SK-N-SH treated with all-trans-retinoic acid at 6 μM for 48 hours (cell line): ENCODE measurements at regions not wholly inside any gene's neighbourhood (a gene's known extent, or its start where the extent isn't known, plus 50 kb on each side); places are given as distances from the start of the nearest gene placed in this dataset.

Experiments used
- ATAC-seq: fragments of 200-7000 bp; cut with Tn5 transposase; 3 replicates; pipeline ENCODE4 v1.9.1; 2020; ENCODE audit warnings: mild to moderate bottlenecking, moderate library complexity
- BACH2 ChIP-seq: fragments of 250-450 bp; sonication (Bioruptor Pico); IDR thresholded peaks from 2 replicates; pipeline ENCODE4 v1.9.0; 2021; ENCODE audit warnings: mild to moderate bottlenecking, borderline replicate concordance
- ESRRG ChIP-seq: fragments of 250-450 bp; sonication (Bioruptor Pico); IDR thresholded peaks from 2 replicates; pipeline ENCODE4 v1.6.1; 2021; ENCODE audit warnings: mild to moderate bottlenecking
- GLIS3 ChIP-seq: fragments of 250-450 bp; sonication (Bioruptor Pico); IDR thresholded peaks from 2 replicates; pipeline ENCODE4 v1.5.0; 2020; ENCODE audit warnings: mild to moderate bottlenecking, moderate library complexity
- OSR1 ChIP-seq: fragments of 250-450 bp; sonication (Bioruptor Pico); IDR thresholded peaks from 2 replicates; pipeline ENCODE4 v1.8.0; 2022; ENCODE audit warnings: moderate library complexity, mild to moderate bottlenecking, inconsistent platforms
- PATZ1 ChIP-seq: fragments of 250-450 bp; sonication (Bioruptor Pico); IDR thresholded peaks from 2 replicates; pipeline ENCODE4 v1.8.0; 2020; ENCODE audit warnings: mild to moderate bottlenecking, moderate library complexity, borderline replicate concordance
- PPARA ChIP-seq: fragments of 250-450 bp; sonication (Bioruptor Pico); IDR thresholded peaks from 2 replicates; pipeline ENCODE4 v1.5.0; 2020; ENCODE audit warnings: mild to moderate bottlenecking, borderline replicate concordance
- SNAI2 ChIP-seq: fragments of 250-450 bp; sonication (Bioruptor Pico); IDR thresholded peaks from 2 replicates; pipeline ENCODE4 v1.5.0; 2020; ENCODE audit warnings: mild to moderate bottlenecking, moderate library complexity
- TCF4 ChIP-seq: fragments of 250-450 bp; sonication (Bioruptor Pico); IDR thresholded peaks from 2 replicates; pipeline ENCODE4 v1.8.0; 2021; ENCODE audit warnings: mild to moderate bottlenecking, moderate library complexity, borderline replicate concordance
- TOX ChIP-seq: fragments of 250-450 bp; sonication (Bioruptor Pico); IDR thresholded peaks from 2 replicates; pipeline ENCODE4 v1.8.0; 2021; ENCODE audit warnings: mild to moderate bottlenecking, moderate library complexity, borderline replicate concordance
- ZC3H10 ChIP-seq: fragments of 250-450 bp; sonication (Bioruptor Pico); IDR thresholded peaks from 2 replicates; pipeline ENCODE4 v1.5.1; 2021; ENCODE audit warnings: mild to moderate bottlenecking, moderate library complexity
- ZFP3 ChIP-seq: fragments of 250-450 bp; sonication (Bioruptor Pico); IDR thresholded peaks from 2 replicates; pipeline ENCODE4 v1.5.0; 2020; ENCODE audit warnings: mild to moderate bottlenecking, moderate library complexity
- ZFP30 ChIP-seq: fragments of 450-650 bp; formaldehyde crosslinking; IDR thresholded peaks from 2 replicates; pipeline ENCODE4 v1.5.0; 2022; ENCODE audit warnings: mild to moderate bottlenecking, moderate library complexity
- ZNF565 ChIP-seq: fragments of 450-650 bp; formaldehyde crosslinking; conservative IDR thresholded peaks from 2 replicates; pipeline ENCODE4 v1.5.0; 2020; ENCODE audit warnings: low read depth, mild to moderate bottlenecking, moderate library complexity
- ZNF70 ChIP-seq: fragments of 450-650 bp; formaldehyde crosslinking; IDR thresholded peaks from 2 replicates; pipeline ENCODE4 v1.5.0; 2020; ENCODE audit warnings: mild to moderate bottlenecking, moderate library complexity
- TF ChIP-seq, protein P1 (sequence below): fragments of 250-450 bp; sonication (Bioruptor Pico); IDR thresholded peaks from 2 replicates; pipeline ENCODE4 v1.5.0; 2020; ENCODE audit warnings: mild to moderate bottlenecking, moderate library complexity
- TF ChIP-seq, protein P2 (sequence below): fragments of 250-450 bp; sonication (Bioruptor Pico); IDR thresholded peaks from 2 replicates; pipeline ENCODE4 v1.5.1; 2020; ENCODE audit warnings: low read depth, mild to moderate bottlenecking, moderate library complexity
- TF ChIP-seq, protein P3 (sequence below): fragments of 250-450 bp; sonication (Bioruptor Pico); IDR thresholded peaks from 2 replicates; pipeline ENCODE4 v1.5.1; 2021; ENCODE audit warnings: mild to moderate bottlenecking, moderate library complexity
- TF ChIP-seq, protein P4 (sequence below): fragments of 250-450 bp; sonication (Bioruptor Pico); IDR thresholded peaks from 2 replicates; pipeline ENCODE4 v1.8.0; 2021; ENCODE audit warnings: low read depth, mild to moderate bottlenecking, moderate library complexity, borderline replicate concordance

- ATAC-seq = no peak
- TF ChIP-seq PATZ1 = no peak
- TF ChIP-seq, protein P1, sequence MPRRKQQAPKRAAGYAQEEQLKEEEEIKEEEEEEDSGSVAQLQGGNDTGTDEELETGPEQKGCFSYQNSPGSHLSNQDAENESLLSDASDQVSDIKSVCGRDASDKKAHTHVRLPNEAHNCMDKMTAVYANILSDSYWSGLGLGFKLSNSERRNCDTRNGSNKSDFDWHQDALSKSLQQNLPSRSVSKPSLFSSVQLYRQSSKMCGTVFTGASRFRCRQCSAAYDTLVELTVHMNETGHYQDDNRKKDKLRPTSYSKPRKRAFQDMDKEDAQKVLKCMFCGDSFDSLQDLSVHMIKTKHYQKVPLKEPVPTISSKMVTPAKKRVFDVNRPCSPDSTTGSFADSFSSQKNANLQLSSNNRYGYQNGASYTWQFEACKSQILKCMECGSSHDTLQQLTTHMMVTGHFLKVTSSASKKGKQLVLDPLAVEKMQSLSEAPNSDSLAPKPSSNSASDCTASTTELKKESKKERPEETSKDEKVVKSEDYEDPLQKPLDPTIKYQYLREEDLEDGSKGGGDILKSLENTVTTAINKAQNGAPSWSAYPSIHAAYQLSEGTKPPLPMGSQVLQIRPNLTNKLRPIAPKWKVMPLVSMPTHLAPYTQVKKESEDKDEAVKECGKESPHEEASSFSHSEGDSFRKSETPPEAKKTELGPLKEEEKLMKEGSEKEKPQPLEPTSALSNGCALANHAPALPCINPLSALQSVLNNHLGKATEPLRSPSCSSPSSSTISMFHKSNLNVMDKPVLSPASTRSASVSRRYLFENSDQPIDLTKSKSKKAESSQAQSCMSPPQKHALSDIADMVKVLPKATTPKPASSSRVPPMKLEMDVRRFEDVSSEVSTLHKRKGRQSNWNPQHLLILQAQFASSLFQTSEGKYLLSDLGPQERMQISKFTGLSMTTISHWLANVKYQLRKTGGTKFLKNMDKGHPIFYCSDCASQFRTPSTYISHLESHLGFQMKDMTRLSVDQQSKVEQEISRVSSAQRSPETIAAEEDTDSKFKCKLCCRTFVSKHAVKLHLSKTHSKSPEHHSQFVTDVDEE (CRISPR knock-in tag) = no peak
- no peak for TF ChIP-seq ZC3H10 (CRISPR knock-in tag)
- TF ChIP-seq ZNF70 (CRISPR knock-in tag) = no peak
- TF ChIP-seq, protein P2, sequence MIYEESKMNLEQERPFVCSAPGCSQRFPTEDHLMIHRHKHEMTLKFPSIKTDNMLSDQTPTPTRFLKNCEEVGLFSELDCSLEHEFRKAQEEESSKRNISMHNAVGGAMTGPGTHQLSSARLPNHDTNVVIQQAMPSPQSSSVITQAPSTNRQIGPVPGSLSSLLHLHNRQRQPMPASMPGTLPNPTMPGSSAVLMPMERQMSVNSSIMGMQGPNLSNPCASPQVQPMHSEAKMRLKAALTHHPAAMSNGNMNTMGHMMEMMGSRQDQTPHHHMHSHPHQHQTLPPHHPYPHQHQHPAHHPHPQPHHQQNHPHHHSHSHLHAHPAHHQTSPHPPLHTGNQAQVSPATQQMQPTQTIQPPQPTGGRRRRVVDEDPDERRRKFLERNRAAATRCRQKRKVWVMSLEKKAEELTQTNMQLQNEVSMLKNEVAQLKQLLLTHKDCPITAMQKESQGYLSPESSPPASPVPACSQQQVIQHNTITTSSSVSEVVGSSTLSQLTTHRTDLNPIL (CRISPR knock-in tag) = no peak
- no peak for TF ChIP-seq GLIS3 (CRISPR knock-in tag)
- TF ChIP-seq, protein P3, sequence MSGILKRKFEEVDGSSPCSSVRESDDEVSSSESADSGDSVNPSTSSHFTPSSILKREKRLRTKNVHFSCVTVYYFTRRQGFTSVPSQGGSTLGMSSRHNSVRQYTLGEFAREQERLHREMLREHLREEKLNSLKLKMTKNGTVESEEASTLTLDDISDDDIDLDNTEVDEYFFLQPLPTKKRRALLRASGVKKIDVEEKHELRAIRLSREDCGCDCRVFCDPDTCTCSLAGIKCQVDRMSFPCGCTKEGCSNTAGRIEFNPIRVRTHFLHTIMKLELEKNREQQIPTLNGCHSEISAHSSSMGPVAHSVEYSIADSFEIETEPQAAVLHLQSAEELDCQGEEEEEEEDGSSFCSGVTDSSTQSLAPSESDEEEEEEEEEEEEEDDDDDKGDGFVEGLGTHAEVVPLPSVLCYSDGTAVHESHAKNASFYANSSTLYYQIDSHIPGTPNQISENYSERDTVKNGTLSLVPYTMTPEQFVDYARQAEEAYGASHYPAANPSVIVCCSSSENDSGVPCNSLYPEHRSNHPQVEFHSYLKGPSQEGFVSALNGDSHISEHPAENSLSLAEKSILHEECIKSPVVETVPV (CRISPR knock-in tag) = no peak
- TF ChIP-seq ZFP30 (CRISPR knock-in tag) = no peak
- TF ChIP-seq PPARA = no peak
- TF ChIP-seq, all 23 proteins: peak for 0
Observed at GRCh38 chr7:130923365-130923764, 189.4 kb upstream of the KLF14 start.

DNA sequence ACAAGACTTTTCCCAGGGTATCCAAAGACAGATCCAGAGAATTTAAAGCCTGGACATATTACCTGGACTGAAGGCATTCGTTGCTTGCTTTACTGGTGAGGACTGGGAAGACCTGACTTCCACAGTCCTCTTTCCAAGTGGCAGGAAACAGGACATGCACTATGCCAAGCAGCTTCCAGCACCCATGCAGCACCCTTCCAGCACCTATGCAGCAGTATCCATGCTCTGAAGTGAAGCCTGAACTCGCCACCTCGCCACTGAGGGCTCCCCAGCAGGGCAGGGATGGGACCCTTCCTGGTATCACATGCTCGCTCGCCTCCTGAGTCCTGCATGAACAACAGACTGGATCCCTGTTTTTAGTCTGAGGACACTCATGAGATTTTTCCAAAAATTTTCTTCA lies 189.9 kb upstream of the KLF14 start:
- ATAC-seq = no peak
- TF ChIP-seq, protein P3 (CRISPR knock-in tag) = no peak
- TF ChIP-seq TOX (no peak), ZFP3 (CRISPR knock-in tag) (no peak), TCF4 (no peak), ESRRG (no peak)

DNA sequence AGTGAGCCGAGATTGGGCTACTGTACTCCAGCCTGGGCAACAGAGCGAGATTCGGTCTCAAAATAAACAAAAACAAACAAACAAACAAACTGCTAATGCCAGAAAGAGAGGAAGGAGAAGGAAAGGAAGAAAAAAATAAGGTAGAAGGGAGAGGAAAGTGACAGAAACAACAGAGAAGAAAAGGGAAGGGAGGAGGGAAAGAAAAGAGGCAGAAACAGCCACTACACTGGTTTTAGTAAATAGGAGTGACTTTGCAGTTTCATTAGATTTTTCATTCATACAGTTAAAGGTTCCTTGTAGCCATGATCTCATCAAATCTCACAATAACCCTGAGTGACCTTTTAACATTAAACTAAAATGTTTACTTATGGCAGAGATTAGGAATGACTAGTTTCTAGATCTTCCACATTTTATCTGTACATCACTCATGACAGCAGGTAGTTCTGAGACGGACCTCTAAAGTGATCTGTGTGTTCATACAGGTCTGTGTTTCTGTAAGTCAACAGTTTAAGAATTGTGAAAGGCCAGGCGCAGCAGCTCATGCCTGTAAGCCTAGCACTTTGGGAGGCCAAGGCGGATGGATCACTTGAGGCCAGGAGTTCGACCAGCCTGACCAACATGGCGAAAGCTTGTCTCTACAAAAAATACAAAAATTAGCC lies 191.3 kb upstream of the KLF14 start:
- TF ChIP-seq ZNF565 (CRISPR knock-in tag) (no peak), TCF4 (no peak), PATZ1 (no peak), ZNF70 (CRISPR knock-in tag) (no peak), OSR1 (CRISPR knock-in tag) (no peak), BACH2 (CRISPR knock-in tag) (no peak), ZFP3 (CRISPR knock-in tag) (no peak), SNAI2 (CRISPR knock-in tag) (no peak)
- TF ChIP-seq, protein P2 (CRISPR knock-in tag) = no peak
- TF ChIP-seq, protein P4, sequence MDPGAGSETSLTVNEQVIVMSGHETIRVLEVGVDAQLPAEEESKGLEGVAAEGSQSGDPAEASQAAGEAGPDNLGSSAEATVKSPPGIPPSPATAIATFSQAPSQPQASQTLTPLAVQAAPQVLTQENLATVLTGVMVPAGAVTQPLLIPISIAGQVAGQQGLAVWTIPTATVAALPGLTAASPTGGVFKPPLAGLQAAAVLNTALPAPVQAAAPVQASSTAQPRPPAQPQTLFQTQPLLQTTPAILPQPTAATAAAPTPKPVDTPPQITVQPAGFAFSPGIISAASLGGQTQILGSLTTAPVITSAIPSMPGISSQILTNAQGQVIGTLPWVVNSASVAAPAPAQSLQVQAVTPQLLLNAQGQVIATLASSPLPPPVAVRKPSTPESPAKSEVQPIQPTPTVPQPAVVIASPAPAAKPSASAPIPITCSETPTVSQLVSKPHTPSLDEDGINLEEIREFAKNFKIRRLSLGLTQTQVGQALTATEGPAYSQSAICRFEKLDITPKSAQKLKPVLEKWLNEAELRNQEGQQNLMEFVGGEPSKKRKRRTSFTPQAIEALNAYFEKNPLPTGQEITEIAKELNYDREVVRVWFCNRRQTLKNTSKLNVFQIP (CRISPR knock-in tag) = no peak
- TF ChIP-seq, protein P1 (CRISPR knock-in tag) = no peak
- TF ChIP-seq, all 23 proteins: peak for 0
- ATAC-seq = no peak
